GM18508 (cell line): ENCODE measurements at regions not wholly inside any gene's neighbourhood (a gene's known extent, or its start where the extent isn't known, plus 50 kb on each side); places are given as distances from the start of the nearest gene placed in this dataset.
"Not testable (repeated sequence)": the region's sequence is repeated elsewhere in the genome, so short reads cannot be mapped to it uniquely, and the experiment has no call there.

Experiments
- ATAC-seq: cut with Tn5 transposase; IDR thresholded peaks from one replicate; pipeline ENCODE4 v1.9.1; 2021; ENCODE audit warnings: moderate number of reproducible peaks; ENCODE audit not compliant: insufficient read depth, unreplicated experiment

DNA sequence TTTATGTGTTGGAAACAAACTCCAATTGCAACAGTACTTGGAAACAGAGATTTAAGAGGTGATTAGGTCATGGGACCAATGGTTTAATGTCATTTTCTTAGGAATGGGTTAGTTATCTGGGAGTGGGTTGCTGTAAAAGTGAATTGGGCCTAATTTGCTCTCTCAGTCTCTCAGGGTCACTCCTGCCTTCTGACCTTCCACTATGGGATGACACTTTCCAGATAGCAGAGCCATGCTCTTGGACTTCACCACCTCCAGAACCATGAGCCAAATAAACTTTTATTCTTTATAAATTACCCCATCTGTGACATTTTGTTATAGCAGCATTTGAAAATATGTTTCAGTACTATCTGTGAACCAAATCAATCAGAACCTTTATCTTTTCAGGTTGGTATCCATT, 1509.1 kb downstream of the REEP3 start:
- no peak for ATAC-seq

DNA sequence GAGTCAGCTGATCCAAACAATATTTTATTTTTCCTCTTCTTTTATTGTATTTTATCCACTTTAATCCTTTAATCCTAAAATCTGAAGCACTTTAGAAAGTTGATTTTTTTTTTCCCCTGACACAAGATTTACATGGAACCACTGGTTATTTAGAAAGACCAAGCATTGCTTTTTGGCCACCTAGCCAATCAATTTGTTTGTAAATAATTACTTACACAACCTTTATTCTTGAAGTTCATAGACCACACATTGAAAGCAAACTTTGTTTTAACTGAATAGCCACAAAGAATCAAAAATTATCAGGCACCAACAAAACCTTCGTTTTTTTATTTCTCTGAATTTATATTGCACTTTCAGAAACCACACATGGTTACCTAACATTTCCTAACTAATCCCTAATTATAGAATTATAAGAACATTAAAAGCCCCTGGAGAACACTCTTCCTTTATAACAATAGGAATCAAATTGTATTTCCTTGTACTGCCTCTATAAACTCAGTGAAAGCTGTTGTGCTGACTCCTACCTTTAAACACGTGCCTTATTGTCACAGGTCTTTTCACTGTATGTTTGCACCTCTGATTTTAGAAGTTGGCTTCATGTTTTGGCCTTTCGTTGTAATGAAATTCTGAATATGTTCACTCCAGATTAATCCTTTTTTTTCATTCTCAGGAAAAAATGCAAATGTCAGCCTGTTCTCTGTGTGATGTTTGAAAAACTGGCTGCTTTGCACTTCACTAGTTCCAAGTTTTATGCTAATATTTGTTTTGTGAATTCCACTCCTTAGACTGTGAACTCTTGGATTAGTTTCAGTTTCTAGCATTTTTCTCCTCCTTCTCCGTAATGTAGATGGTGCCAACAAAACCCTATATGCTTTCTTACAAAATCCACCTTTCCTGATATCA, 1511.9 kb downstream of the REEP3 start:
- ATAC-seq, result no peak

DNA sequence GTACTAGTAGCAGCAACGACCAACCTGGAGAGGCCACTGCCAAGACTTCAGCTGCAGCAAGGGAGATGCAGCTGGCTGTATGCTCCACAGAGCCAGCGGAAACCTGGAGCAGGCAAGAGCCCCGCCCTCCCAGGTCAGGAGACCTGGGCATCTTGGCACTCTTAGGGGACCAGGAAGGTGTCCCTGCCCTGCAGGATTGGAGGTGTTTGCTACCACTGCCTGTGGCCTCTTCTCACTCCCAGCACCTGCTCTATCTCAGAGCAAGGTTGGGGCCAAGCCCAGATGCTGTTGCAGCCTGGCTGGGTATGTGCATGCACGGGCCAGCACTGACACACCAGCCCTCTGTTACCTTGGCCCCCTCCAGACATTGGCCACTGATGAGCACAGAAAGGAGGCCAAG, 1512.8 kb downstream of the REEP3 start:
- ATAC-seq, result no peak

DNA sequence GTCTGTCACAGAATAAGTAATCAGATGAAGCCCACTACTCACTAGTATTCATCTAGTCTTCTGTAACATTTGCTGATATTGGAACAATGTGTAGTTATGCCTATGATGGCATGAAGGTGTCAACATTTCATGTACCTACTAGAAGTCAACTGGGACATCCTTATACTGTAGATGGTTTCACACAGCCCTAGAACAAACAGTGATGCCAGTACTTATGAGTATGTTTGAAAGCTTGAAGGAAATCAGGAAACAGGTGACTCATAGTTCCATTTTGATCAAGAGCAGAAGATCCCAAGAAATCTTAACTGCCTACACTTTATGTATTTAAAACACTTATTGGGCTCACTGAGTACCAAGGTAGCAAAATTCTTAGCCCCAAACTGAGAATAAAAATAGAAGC, 1519.6 kb downstream of the REEP3 start:
- no peak for ATAC-seq

DNA sequence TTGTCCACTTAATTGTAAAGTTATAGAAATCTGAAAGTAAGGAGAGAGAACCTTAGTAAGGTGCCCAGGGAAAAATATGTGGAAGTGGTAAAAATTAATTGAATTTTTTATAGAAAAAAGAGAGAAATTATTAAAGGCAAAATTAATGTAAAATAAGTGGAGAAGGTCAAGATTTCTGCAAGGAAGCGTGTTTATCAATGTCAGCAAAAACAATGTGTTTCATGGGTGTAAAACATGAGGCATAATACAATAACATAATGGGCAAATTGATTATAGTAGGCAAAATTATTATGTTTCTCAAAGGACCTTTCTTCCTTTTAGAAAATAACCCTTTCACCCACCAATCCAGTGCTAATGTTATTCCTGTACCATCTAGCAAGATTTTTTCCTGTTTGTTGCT, 1520.1 kb downstream of the REEP3 start:
- no peak for ATAC-seq

DNA sequence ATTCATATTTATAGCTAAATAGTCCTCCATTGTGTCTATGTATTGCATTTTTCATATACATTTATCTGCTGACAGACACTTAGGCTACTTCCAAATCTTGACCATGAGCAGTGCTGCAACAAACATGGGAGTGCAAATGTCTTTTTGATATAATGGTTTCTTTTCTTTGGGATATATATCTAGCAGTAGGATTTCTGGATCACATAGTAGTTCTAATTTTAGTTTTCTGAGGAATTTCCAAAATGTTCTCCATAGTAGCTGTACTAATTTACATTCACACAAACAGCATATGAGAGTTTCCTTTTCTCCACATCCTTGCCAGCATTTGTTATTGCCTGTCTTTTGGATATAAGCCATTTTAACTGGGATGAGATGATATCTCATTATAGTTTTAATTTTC, 1521.3 kb downstream of the REEP3 start:
- no peak for ATAC-seq

DNA sequence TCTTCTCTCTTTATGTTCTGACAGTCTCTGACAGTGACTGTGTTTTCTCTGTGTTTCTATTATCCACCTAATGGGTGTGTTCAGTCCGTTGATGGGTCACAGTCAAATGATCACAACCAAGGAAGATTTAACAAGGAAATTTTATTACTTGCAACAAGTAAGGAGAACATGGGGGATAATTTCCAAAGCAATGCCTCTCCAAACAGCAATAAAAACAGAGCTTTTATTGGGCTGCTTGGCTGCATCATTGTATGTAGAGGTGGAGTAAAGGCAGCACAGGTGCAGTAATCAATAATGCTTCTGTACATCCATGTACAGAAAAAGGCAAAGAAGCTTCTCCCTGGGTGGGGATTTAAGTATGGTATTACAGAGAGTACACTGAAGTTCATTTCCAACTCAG, 1525.6 kb downstream of the REEP3 start:
- no peak for ATAC-seq

DNA sequence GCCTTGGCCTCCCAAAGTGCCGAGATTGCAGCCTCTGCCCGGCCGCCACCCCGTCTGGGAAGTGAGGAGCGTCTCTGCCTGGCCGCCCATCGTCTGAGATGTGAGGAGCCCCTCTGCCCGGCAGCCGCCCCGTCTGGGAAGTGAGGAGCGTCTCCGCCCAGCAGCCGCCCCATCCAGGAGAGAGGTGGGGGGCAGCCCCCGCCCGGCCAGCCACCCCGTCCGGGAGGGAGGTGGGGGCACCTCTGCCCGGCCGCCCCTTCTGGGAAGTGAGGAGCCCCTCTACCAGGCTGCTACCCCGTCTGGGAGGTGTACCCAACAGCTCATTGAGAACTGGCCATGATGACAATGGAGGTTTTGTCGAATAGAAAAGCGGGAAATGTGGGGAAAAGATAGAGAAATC, 1530.9 kb downstream of the REEP3 start:
- ATAC-seq, result not testable (repeated sequence)

DNA sequence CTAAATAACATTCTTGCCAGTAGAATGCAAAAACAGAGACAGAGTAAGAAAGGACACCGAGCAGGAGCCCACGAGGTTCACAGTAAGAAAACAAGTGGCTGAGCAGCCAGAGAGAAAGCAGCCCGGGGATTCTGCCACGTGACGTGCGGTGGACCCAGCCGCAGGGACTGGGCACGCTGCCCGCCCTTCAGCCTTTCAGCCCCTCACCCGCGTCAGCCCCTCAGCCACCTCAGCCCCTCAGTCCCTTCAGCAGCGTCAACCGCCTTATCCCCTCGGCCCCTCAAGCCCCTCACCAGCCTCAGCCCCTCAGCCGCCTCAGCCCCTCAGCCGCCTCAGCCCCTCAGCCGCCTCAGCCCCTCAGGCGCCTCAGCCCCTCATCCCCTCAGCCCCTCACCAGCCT, 1532.2 kb downstream of the REEP3 start:
- ATAC-seq, result not testable (repeated sequence)

DNA sequence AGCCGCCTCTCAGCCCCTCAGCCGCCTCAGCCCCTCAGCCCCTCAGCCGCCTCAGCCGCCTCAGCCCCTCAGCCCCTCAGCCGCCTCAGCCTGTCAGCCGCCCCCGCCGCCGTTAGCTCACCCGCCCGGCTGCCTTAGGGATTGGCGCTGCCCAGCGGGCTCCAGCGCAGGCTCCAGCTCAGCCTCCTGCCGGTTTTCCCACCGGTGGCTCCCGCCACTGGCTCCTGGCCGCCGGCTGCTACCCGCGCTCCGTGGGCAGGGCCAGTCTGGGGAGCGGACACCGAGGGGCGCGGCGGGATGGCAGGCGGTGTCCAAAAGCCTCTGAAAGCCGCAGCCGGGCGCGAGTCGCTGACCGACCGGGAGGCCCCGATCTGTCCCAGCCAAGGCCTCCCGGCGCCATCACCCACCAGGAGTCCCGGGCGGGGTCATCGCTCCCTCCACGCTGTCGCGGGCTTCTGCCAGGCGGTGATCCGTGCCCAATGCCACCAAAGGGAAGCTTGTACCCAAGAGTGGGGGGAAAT, 1532.7 kb downstream of the REEP3 start:
- not testable (repeated sequence) for ATAC-seq

DNA sequence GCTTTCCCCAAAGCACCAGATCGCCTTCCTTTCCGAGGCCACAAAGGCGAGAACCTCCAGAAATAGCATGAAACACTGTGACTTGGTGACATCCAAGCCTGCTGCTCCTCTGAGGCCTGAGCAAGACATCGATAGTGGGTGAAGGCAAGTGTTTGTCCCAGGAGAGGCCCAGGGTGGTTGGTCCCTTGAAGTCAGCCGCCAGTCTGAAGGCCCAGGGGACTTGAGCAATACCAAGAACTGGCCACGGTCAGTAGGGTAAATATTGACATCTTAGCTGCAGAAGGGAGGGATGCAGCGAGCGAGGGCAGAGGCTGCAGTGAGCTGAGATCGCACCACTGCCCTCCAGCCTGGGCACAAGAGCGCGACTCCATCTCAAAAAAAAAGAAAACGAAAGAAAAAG, 1533.5 kb downstream of the REEP3 start:
- ATAC-seq, result not testable (repeated sequence)

DNA sequence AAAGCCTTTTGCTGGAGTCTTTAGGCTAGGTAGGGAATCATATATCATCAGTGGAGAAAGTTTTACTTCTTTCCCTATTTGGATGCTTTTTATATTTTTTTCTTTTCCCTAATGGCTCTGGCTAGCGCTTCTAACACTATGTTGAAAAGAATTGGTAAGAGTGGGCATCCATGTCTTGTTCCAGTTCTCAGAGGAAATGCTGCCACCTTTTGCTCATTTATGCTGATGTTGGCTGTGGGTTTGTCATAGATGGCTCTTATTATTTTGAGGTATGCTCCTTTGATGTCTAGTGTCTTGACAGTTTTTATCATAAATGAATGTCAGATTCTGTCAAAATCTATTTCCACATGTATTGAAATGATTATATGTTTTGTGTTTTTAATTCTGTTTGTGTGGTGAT, 1544.1 kb downstream of the REEP3 start:
- ATAC-seq, result no peak

DNA sequence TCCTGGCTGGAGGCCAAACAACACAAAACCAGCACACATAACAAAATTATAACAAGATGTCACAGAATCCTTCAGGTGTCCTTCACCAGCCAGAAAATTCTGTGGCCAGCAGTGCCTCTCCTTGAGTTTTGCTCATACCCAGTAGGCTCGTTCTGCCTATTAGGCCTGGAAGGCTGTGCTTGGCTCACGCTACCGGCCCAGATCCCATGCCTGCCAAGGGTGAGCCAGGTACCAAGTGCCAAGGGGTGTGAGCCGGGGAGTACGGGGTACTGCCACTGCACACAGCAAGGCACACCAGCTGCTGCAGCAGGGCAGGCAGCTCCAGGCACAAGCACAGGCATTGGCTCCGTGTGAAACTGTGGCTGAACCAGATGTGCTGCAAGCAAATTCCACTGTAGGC, 1562.0 kb downstream of the REEP3 start:
- no peak for ATAC-seq

DNA sequence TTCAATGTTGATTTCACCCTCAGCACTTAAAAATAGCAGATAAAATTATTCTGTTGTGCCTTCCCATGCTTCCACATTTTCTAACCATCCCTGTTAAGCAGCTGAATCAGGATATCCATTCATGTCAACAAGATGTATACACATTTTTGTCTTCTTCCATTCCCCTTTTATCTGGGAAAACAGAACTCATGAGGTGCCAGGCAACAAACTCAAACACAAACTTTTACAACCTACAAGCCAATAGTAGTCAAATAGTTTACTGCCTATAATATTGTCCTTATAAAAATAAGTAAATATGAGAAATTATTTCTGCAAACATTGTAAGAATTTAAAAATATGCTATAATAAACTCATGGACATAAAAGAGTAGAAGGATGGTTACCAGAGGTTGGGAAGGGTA, 1569.8 kb downstream of the REEP3 start:
- no peak for ATAC-seq

DNA sequence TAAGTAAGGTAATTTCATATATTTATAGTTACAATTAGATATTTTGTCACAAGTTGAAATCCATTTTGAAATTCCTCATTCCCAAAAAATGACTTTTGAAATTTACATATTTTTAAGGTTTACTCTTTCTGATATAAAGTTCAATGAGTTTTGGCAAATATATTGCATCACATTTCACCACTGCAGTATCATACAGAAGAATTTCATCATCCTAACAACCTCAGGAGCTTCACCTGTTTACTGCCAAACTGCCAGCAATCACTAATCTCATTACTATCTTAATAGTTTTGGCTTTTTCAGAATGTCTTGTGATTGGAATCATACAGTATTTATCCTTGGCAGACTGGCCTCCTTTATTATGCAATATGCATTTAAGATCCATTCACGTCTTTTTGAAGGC, 1578.9 kb downstream of the REEP3 start:
- no peak for ATAC-seq

DNA sequence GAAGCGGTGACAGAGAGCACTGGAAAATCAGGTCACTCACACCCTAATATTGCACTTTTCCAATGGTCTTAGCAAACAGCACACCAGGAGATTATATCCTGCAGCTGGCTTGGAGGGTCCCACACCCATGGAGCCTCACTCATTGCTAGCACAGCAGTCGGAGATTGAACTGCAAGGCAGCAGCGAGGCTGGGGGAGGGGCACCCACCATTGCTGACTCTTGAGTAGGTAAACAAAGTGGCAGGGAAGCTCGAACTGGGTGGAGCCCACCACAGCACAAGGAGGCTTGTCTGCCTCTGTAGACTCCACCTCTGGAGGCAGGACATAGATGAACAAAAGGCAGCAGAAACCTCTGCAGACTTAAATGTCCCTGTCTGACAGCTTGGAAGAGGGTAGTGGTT, 1579.7 kb downstream of the REEP3 start:
- not testable (repeated sequence) for ATAC-seq

DNA sequence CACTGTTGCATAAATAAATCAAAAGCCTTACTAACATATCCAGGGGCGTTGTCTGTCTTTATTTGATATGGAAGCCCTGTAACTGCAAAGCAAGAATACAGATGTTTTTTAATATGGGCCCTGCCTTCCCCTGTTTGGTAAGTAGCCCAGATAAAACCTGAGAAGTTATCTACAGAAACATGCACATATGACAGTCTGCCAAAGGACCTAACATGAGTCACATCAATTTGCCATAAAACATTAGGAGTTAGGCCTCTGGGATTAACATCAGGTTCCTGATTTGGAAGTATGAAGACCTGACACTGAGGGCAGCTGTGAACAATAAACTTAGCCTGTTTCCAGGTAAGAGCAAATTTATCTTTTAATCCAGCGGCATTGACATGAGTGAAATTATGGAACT, 1588.8 kb downstream of the REEP3 start:
- no peak for ATAC-seq

DNA sequence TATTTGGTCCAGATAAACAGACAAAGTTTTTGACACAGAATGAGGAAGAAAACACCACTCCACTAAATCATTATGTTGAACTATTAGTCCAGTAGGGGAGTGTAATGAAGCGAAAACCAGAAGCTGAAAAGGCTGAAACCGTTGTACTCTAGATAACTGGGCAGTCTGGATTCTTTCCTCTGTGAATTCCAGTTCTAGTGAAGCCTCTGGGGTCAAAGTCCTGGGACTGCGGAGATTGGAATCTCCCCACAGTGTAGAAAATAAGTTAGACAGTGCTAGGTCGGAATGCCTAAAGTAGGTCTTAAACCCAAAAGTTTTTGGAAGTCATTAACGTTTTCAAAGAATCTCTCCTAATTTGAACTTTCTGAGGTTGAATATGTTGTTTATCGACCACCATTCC, 1589.9 kb downstream of the REEP3 start:
- not testable (repeated sequence) for ATAC-seq

DNA sequence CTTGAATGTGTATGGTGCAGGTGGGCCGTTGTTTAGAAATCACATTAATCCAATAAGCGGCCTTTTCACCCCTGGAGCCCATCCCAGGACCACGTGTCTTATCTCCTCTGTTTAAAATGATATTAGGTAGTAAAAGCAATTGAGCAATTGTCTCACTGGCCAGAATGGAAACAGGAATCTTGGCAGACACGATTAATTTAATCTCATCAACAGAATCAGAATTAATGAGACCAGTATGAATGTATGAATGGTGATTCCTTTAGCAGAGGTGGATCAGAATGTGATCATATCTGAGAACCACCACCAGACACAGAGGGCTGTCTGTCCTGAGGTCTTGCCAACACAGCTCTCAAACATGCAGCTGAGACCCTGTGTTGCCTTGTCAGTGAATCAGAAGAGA, 1591.4 kb downstream of the REEP3 start:
- ATAC-seq, result no peak

DNA sequence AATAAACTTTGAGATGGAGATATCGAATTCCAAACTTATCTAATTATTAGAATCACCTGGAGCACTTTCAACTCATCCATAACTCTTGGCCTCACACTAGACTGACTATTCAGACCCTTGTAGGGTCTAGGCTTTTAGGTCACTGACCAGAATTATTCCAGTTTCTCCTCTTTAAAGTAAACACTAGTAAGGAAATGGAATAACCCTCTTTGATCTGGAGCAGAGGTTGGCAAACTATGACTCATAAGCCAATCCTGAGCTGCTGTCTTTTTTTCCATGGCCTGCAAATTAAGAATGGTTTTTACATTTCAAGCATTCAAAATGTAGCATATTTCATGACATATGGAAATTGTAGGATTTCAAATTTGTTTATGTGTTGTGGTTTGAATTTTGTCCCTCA, 1601.9 kb downstream of the REEP3 start:
- ATAC-seq, result no peak

DNA sequence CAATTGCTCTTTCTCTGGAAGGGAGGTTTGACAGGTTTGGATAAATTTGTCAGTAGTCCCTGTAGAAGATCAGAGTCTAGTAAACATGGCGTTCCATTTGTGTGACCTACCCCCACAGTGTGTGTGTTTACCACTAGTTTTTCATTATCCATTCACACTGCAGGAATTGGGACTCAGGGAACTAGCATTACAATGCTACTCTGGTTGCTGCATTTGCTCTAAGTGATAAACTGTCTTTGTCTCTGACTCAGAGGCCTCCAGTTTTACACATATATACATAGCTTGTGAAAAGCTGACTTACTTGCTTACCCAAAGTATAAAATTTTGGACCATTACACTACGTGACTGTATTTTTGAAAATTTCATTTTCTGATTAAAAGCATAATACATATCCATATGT, 1604.0 kb downstream of the REEP3 start:
- ATAC-seq, result no peak

DNA sequence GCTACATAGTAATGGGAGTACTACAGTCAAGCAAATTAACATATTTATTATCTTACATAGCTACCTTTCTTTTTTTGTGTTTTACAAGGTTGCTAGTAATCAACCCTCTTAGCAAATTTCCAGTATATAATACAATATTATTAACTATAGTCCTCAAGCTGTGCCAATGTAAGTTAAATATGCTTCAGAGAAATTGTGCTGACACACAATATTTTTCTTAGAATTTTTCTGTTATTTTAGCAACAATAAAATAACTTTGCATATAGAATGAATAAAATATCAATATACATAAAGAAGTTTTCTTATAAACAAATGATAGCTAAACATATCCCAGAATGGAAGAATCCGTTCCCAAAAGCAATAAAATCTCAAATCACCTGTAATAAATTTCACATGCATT, 1605.1 kb downstream of the REEP3 start:
- ATAC-seq, result no peak
